GM21723 (cell line): ENCODE measurements at regions not wholly inside any gene's neighbourhood (a gene's known extent, or its start where the extent isn't known, plus 50 kb on each side); places are given as distances from the start of the nearest gene placed in this dataset.

Experiments
- ATAC-seq: cut with Tn5 transposase; IDR thresholded peaks from one replicate; pipeline ENCODE4 v1.9.1; 2021; ENCODE audit warnings: mild to moderate bottlenecking, moderate library complexity; ENCODE audit not compliant: unreplicated experiment

- no peak for ATAC-seq
Observed at GRCh38 chr4:163858515-163858914, 364.0 kb downstream of the TMA16 start.

GRCh38 chr4:163863082-163863481, 368.6 kb downstream of the TMA16 start:
- no peak for ATAC-seq

GRCh38 chr4:163865010-163865409, 370.5 kb downstream of the TMA16 start:
- no peak for ATAC-seq

GRCh38 chr4:163866728-163867315, 372.3 kb downstream of the TMA16 start:
- peak; percentile 66 for ATAC-seq

- ATAC-seq = no peak
Observed at GRCh38 chr4:163868445-163868844, 374.0 kb downstream of the TMA16 start.

GRCh38 chr4:163871078-163871477, 376.6 kb downstream of the TMA16 start:
- ATAC-seq = no peak

- no peak for ATAC-seq
Observed at GRCh38 chr4:163875327-163875726, 380.8 kb downstream of the TMA16 start.

- no peak for ATAC-seq
Observed at GRCh38 chr4:163878336-163879121, 384.0 kb downstream of the TMA16 start.

- no peak for ATAC-seq
Observed at GRCh38 chr4:163892417-163892816, 397.9 kb downstream of the TMA16 start.

GRCh38 chr4:163895378-163896005, 401.0 kb downstream of the TMA16 start:
- ATAC-seq = no peak

GRCh38 chr4:163901319-163901718, 406.8 kb downstream of the TMA16 start:
- ATAC-seq = no peak

GRCh38 chr4:163902417-163902816, 407.9 kb downstream of the TMA16 start:
- ATAC-seq = no peak

- ATAC-seq = no peak
Observed at GRCh38 chr4:163911891-163912290, 417.4 kb downstream of the TMA16 start.

- ATAC-seq = no peak
Observed at GRCh38 chr4:163913571-163913970, 419.1 kb downstream of the TMA16 start.

- ATAC-seq = no peak
Observed at GRCh38 chr4:163915896-163916295, 421.4 kb downstream of the TMA16 start.

- no peak for ATAC-seq
Observed at GRCh38 chr4:163920426-163920825, 425.9 kb downstream of the TMA16 start.

- no peak for ATAC-seq
Observed at GRCh38 chr4:163922302-163922701, 427.8 kb downstream of the TMA16 start.

GRCh38 chr4:163923092-163923491, 428.6 kb downstream of the TMA16 start:
- no peak for ATAC-seq

- ATAC-seq = no peak
Observed at GRCh38 chr4:163930086-163930485, 435.6 kb downstream of the TMA16 start.

GRCh38 chr4:163932504-163932903, 438.0 kb downstream of the TMA16 start:
- ATAC-seq = no peak

- ATAC-seq = no peak
Observed at GRCh38 chr4:163939597-163939996, 445.1 kb downstream of the TMA16 start.
